ENCODE measurements at regions not wholly inside any gene's neighbourhood (a gene's known extent, or its start where the extent isn't known, plus 50 kb on each side); places are given as distances from the start of the nearest gene placed in this dataset.

GRCh38 chrX:63561425-63561824, 210.3 kb upstream of the SPIN4 start:
- no peak overlapping the region for H3K27ac ChIP-seq (ENCODE audit: low read depth, low read length)
- TF ChIP-seq, protein P1, sequence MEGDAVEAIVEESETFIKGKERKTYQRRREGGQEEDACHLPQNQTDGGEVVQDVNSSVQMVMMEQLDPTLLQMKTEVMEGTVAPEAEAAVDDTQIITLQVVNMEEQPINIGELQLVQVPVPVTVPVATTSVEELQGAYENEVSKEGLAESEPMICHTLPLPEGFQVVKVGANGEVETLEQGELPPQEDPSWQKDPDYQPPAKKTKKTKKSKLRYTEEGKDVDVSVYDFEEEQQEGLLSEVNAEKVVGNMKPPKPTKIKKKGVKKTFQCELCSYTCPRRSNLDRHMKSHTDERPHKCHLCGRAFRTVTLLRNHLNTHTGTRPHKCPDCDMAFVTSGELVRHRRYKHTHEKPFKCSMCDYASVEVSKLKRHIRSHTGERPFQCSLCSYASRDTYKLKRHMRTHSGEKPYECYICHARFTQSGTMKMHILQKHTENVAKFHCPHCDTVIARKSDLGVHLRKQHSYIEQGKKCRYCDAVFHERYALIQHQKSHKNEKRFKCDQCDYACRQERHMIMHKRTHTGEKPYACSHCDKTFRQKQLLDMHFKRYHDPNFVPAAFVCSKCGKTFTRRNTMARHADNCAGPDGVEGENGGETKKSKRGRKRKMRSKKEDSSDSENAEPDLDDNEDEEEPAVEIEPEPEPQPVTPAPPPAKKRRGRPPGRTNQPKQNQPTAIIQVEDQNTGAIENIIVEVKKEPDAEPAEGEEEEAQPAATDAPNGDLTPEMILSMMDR (IDR thresholded peaks at IDR 0.05; ENCODE audit: extremely low read depth, low read depth, low read length): no peak
- H4K20me1 ChIP-seq (ENCODE audit: insufficient read depth, low read length): no peaks in the 10 kb centered on the region
- DNase-seq (ENCODE audit: insufficient read length, low spot score, missing footprints): no peak
- H3K9me3 ChIP-seq (ENCODE audit: low read depth, low read length): no peaks in the 10 kb centered on the region
- H3K27me3 ChIP-seq (ENCODE audit: insufficient read depth, low read length): no peaks in the 10 kb centered on the region
- peak overlapping the region; percentile 83 for H3K4me3 ChIP-seq (ENCODE audit: insufficient read depth, low read length)
- H3K79me2 ChIP-seq (ENCODE audit: insufficient read depth, low read length): peaks cover 30% of the 10 kb centered on the region
- H3K36me3 ChIP-seq (ENCODE audit: insufficient read depth, low read length): no peaks in the 10 kb centered on the region
- H3K4me1 ChIP-seq (ENCODE audit: insufficient read depth, low read length): no peaks in the 10 kb centered on the region
- peak overlapping the region; percentile 52 for H2AFZ ChIP-seq (ENCODE audit: low read length)
- H3K4me2 ChIP-seq (ENCODE audit: insufficient read depth, low read length): peak overlapping the region; percentile 73

DNA sequence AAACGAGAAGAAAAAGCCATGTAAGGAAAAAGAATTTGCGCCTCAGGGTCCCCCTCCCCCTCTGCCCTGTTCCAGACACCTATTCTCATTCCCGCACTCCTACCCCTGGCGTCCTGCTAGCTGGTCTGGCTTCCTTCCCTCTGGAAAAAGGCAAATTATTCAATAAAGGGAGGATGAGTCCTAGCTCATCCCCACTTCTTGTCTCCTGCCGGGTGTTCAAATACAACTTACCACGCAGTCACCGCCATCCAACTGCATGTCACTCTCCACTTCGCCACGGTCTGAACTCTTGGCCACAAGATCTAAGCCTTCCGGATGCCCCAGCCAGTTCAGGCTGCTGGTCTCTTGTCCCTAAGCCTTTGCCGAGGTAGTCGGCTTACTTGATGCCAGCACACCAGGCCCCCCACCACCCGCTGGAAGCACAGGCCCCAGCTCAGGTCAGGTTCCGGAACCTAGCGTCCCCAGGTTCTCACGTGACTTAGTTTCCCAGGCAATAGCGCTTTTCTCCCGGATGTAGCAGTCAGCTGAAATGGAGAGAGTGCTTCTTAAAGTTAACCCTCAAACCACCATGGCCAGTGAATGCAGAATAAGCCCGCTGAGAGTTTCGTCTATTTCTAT, 209.6 kb upstream of the SPIN4 start:
- Histone ChIP-seq H3K9me3 (ENCODE audit: low read depth, low read length) (no peaks in the 10 kb centered on the region), H3K4me1 (ENCODE audit: insufficient read depth, low read length) (no peaks in the 10 kb centered on the region), H3K27me3 (ENCODE audit: insufficient read depth, low read length) (no peaks in the 10 kb centered on the region), H4K20me1 (ENCODE audit: insufficient read depth, low read length) (no peaks in the 10 kb centered on the region), H3K27ac (ENCODE audit: low read depth, low read length) (peak overlapping the region; percentile 73), H2AFZ (ENCODE audit: low read length) (peak overlapping the region; percentile 91), H3K4me3 (ENCODE audit: insufficient read depth, low read length) (peak overlapping the region; percentile 83), H3K79me2 (ENCODE audit: insufficient read depth, low read length) (peaks cover 32% of the 10 kb centered on the region), H3K36me3 (ENCODE audit: insufficient read depth, low read length) (no peaks in the 10 kb centered on the region), H3K4me2 (ENCODE audit: insufficient read depth, low read length) (peak overlapping the region; percentile 73)
- TF ChIP-seq, protein P1 (IDR thresholded peaks at IDR 0.05; ENCODE audit: extremely low read depth, low read depth, low read length): no peak
- DNase-seq (ENCODE audit: insufficient read length, low spot score, missing footprints): no peak

- no peak overlapping the region for H3K4me2 ChIP-seq (ENCODE audit: insufficient read depth, low read length)
- no peak overlapping the region for H2AFZ ChIP-seq (ENCODE audit: low read length)
- H3K36me3 ChIP-seq (ENCODE audit: insufficient read depth, low read length): no peaks in the 10 kb centered on the region
- H4K20me1 ChIP-seq (ENCODE audit: insufficient read depth, low read length): no peaks in the 10 kb centered on the region
- no peaks in the 10 kb centered on the region for H3K9me3 ChIP-seq (ENCODE audit: low read depth, low read length)
- TF ChIP-seq, protein P1 (IDR thresholded peaks at IDR 0.05; ENCODE audit: extremely low read depth, low read depth, low read length): no peak
- no peaks in the 10 kb centered on the region for H3K27me3 ChIP-seq (ENCODE audit: insufficient read depth, low read length)
- no peak overlapping the region for H3K27ac ChIP-seq (ENCODE audit: low read depth, low read length)
- H3K4me1 ChIP-seq (ENCODE audit: insufficient read depth, low read length): no peaks in the 10 kb centered on the region
- H3K4me3 ChIP-seq (ENCODE audit: insufficient read depth, low read length): no peak overlapping the region
- H3K79me2 ChIP-seq (ENCODE audit: insufficient read depth, low read length): peaks cover 8% of the 10 kb centered on the region
- no peak for DNase-seq (ENCODE audit: insufficient read length, low spot score, missing footprints)
These were observed 200.7 kb upstream of the SPIN4 start for GRCh38 chrX:63551856-63552255.

DNA sequence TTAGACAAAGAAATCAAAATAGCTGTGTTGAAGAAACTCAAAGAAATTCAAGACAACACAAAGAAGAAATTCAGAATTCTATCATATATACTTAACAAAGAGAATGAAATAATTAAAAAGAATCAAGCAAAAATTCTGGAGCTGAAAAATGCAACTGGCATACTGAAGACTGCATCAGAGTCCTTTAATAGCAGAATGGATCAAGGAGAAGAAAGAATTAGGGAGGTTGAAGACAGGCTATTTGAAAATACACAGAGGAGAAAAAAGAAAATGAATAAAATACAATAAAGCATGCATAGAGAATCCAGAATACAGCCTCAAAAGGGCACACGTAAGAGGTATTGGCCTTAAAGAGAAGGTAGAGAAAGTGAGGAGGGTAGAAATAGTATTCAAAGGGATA, 179.5 kb upstream of the SPIN4 start:
- peaks cover 38% of the 10 kb centered on the region for H3K79me2 ChIP-seq (ENCODE audit: insufficient read depth, low read length)
- H3K4me1 ChIP-seq (ENCODE audit: insufficient read depth, low read length): no peaks in the 10 kb centered on the region

More for the DNA sequence above, 179.5 kb upstream of the SPIN4 start:
- no peak for DNase-seq (ENCODE audit: insufficient read length, low spot score, missing footprints)
- no peak overlapping the region for H2AFZ ChIP-seq (ENCODE audit: low read length)
- H3K27ac ChIP-seq (ENCODE audit: low read depth, low read length): no peak overlapping the region
- no peaks in the 10 kb centered on the region for H4K20me1 ChIP-seq (ENCODE audit: insufficient read depth, low read length)
- no peak overlapping the region for H3K4me2 ChIP-seq (ENCODE audit: insufficient read depth, low read length)
- H3K27me3 ChIP-seq (ENCODE audit: insufficient read depth, low read length): no peaks in the 10 kb centered on the region
- no peaks in the 10 kb centered on the region for H3K9me3 ChIP-seq (ENCODE audit: low read depth, low read length)
- no peak overlapping the region for H3K4me3 ChIP-seq (ENCODE audit: insufficient read depth, low read length)
- TF ChIP-seq, protein P1 (IDR thresholded peaks at IDR 0.05; ENCODE audit: extremely low read depth, low read depth, low read length): no peak
- H3K36me3 ChIP-seq (ENCODE audit: insufficient read depth, low read length): no peaks in the 10 kb centered on the region
